H54 (cell line): ENCODE measurements at regions not wholly inside any gene's neighbourhood (a gene's known extent, or its start where the extent isn't known, plus 50 kb on each side); places are given as distances from the start of the nearest gene placed in this dataset.
A peak's percentile ranks its signal among the peaks of the same experiment; 100 is the strongest.
"Not testable (repeated sequence)": the region's sequence is repeated elsewhere in the genome, so short reads cannot be mapped to it uniquely, and the experiment has no call there.

Experiments used
- DNase-seq: peaks from one replicate; pipeline ENCODE4 v3.0.0; 2011; ENCODE audit warnings: low spot score, mixed read lengths; ENCODE audit not compliant: insufficient read length
- FAIRE-seq: peaks from 3 replicates; lab custom pipeline; 2011; peaks lifted over from hg19 to GRCh38; lab: Jason Lieb, UNC
- POLR2A ChIP-seq: IDR thresholded peaks from 2 replicates; pipeline ENCODE4 v1.6.1; 2011; ENCODE audit warnings: low read depth, mild to moderate bottlenecking, low read length

GRCh38 chrX:37904833-37905232 lies 57.5 kb upstream of the DYNLT3 start:
- FAIRE-seq = no peak
- no peak for TF ChIP-seq POLR2A

GRCh38 chrX:37905436-37906147 lies 58.2 kb upstream of the DYNLT3 start:
- no peak for TF ChIP-seq POLR2A
- FAIRE-seq (no peak), DNase-seq (peak; percentile 3)

More at GRCh38 chrX:37904833-37905232, 57.5 kb upstream of the DYNLT3 start:
- DNase-seq = no peak

- FAIRE-seq = no peak
- no peak for TF ChIP-seq POLR2A
Measured at GRCh38 chrX:37906357-37906756, 59.0 kb upstream of the DYNLT3 start.

GRCh38 chrX:37910186-37910585 lies 62.8 kb upstream of the DYNLT3 start:
- TF ChIP-seq POLR2A = no peak
- FAIRE-seq = no peak

More at GRCh38 chrX:37906357-37906756, 59.0 kb upstream of the DYNLT3 start:
- DNase-seq = no peak

GRCh38 chrX:37912304-37912703 lies 64.9 kb upstream of the DYNLT3 start:
- no peak for TF ChIP-seq POLR2A
- FAIRE-seq (no peak), DNase-seq (no peak)

More at GRCh38 chrX:37910186-37910585, 62.8 kb upstream of the DYNLT3 start:
- DNase-seq = no peak

GRCh38 chrX:37912777-37913176 lies 65.4 kb upstream of the DYNLT3 start:
- DNase-seq (no peak), FAIRE-seq (no peak)
- no peak for TF ChIP-seq POLR2A

GRCh38 chrX:37918168-37918567 lies 70.8 kb upstream of the DYNLT3 start:
- DNase-seq = no peak
- TF ChIP-seq POLR2A = no peak
- no peak for FAIRE-seq

GRCh38 chrX:37918703-37919102 lies 71.3 kb upstream of the DYNLT3 start:
- DNase-seq = no peak
- no peak for TF ChIP-seq POLR2A
- no peak for FAIRE-seq

- no peak for DNase-seq
Measured at GRCh38 chrX:37921758-37922157, 74.4 kb upstream of the DYNLT3 start.

GRCh38 chrX:37922928-37923327 lies 75.6 kb upstream of the DYNLT3 start:
- FAIRE-seq (no peak), DNase-seq (no peak)
- TF ChIP-seq POLR2A = no peak

More at GRCh38 chrX:37921758-37922157, 74.4 kb upstream of the DYNLT3 start:
- FAIRE-seq = no peak
- TF ChIP-seq POLR2A = no peak

GRCh38 chrX:37925761-37926160 lies 78.4 kb upstream of the DYNLT3 start:
- not testable (repeated sequence) for DNase-seq, FAIRE-seq

GRCh38 chrX:37926700-37927099 lies 79.3 kb upstream of the DYNLT3 start:
- no peak for TF ChIP-seq POLR2A
- DNase-seq = no peak
- FAIRE-seq = no peak

- DNase-seq = no peak
- no peak for TF ChIP-seq POLR2A
- no peak for FAIRE-seq
Measured at GRCh38 chrX:37942170-37942569, 64.2 kb upstream of the SYTL5 start.

- TF ChIP-seq POLR2A = no peak
- FAIRE-seq = no peak
- no peak for DNase-seq
Measured at GRCh38 chrX:37943554-37944344, 62.6 kb upstream of the SYTL5 start.

GRCh38 chrX:37946197-37946596 lies 60.2 kb upstream of the SYTL5 start:
- FAIRE-seq = no peak
- no peak for TF ChIP-seq POLR2A
- no peak for DNase-seq
